GM12874 (cell line): ENCODE measurements at regions not wholly inside any gene's neighbourhood (a gene's known extent, or its start where the extent isn't known, plus 50 kb on each side); places are given as distances from the start of the nearest gene placed in this dataset.

ENCODE experiments used
- CTCF ChIP-seq: IDR thresholded peaks from 2 replicates; pipeline ENCODE4 v1.5.1; 2011; ENCODE audit warnings: low read depth, mild to moderate bottlenecking, control low read depth, low read length, moderate library complexity; ENCODE audit not compliant: insufficient read depth

DNA sequence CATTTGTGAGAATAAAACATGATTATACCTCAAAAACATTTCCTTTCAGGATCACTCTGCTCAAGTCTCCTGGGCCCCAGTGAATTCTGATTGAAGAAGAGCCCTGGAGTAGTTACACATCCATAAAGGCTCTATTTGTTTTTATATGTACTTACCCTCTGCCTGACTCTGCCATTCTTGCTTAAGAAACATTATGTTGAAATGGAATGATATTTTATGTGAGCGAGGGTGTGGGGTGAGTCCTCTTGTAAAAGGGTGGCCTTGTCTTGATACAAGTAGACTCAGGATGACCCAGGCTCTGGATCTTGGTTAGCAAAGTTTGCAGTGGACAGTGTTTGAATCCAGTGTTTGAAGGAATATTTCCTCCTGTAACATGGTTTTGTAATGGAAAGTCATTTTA is 215.4 kb upstream of the PREP start:
- no peak for TF ChIP-seq CTCF

GRCh38 chr6:105616521-105616920 is 213.6 kb upstream of the PREP start:
- TF ChIP-seq CTCF, result no peak

DNA sequence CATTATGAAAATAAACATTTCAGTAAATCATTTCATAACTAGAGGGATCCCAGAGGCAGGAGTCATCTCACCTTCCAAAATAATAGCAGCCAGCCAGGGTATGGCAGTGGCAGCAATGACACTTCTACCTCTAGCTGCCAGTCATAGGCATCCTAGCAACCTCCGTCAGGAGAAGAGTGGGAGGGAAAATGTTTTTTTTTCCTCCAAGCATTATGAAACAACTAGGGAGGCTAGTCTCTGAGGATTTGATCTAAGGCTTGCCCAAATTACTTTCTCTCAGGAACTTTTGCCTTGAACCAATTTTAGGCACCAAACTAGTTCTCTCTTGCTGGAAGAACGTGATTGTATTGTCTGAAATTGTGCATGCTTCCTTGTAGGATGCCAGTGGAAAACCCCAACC is 208.7 kb upstream of the PREP start:
- TF ChIP-seq CTCF, result no peak

DNA sequence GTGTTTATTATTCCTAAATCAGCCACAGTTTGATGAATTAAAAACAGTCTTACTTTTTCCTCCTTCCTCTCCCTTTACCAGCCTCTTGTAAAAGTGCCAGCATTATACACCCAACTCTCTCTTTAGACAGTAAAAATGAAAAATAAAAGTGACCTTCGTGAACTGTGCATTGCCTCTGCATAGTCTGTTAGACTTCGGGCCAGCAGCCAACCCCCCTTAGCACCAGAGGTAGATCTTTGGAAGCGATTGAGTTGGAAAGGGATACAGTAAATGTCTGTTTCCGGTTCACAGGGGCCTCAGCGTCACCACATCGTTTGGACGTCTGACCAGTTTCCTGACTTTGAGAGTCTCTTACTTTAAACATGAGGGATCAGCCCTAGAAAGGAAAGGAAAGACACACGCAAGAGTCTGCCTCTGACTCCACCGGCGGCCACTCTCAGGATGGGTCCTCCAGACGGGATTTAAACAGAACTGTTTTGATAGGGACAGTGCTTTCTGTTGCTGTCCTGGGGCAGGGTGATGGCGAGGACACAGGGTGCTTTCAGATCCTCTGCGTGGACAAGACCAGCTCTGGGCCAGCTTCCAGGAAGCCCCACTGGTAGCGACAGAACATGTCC is 206.6 kb upstream of the PREP start:
- no peak for TF ChIP-seq CTCF

- TF ChIP-seq CTCF, result no peak
Measured at GRCh38 chr6:105608711-105609374, 206.0 kb upstream of the PREP start.

- no peak for TF ChIP-seq CTCF
Measured at GRCh38 chr6:105607636-105608621, 205.0 kb upstream of the PREP start.

DNA sequence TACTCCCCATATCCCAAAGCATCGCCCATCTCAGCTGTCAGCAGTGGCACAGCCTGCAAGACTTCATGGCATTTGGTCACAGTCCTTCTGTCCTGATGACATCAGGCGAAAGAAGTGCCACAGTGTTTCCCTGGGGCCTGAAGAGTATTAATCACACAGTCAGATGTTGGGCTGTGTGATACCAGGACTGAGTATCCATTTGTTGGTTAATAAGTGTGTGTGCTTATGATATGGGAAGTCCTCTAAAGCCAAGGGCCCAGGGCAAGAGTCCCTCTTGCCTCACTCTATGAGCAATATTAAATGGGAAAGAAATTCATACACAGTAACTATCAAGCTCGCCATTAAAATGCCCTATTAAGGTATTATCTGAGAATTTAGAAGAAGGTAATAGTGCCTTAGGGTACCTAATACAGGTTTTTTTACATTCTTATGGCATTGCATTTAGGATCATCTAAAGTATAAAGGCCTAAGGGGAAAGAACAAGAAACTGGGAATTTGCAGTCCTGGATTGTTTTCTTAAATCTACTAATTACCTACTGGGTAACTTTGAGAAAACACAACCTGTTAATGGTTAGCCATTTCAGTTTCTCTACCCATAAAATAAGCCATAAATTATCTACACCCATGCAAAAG is 204.1 kb upstream of the PREP start:
- TF ChIP-seq CTCF, result no peak
